ENCODE measurements at regions not wholly inside any gene's neighbourhood (a gene's known extent, or its start where the extent isn't known, plus 50 kb on each side); places are given as distances from the start of the nearest gene placed in this dataset.

DNA sequence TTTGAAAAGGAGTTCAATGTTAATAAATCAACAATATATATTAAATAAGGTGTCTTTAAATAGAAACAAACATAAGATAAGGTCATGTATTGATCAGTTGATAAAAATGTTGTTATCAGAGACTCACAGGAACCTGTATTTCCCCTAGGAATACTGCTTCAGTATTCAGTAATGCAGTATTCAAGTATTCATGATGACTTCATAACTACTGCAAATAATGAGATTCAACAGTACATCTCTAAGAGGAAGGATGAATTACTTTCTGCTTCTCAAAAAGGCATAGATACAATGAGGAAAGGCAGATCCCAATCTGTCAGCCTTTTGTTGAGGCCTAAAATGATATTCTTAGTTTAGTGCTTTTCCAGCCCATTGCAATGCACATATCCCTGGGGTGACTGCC lies 73.7 kb downstream of the MAGEB17 start:
- no peaks in the 10 kb centered on the region for H4K20me1 ChIP-seq (ENCODE audit: insufficient read depth, low read length)
- H3K9ac ChIP-seq (ENCODE audit: low read length) = no peak overlapping the region
- no peak overlapping the region for H3K4me2 ChIP-seq (ENCODE audit: low read length)

DNA sequence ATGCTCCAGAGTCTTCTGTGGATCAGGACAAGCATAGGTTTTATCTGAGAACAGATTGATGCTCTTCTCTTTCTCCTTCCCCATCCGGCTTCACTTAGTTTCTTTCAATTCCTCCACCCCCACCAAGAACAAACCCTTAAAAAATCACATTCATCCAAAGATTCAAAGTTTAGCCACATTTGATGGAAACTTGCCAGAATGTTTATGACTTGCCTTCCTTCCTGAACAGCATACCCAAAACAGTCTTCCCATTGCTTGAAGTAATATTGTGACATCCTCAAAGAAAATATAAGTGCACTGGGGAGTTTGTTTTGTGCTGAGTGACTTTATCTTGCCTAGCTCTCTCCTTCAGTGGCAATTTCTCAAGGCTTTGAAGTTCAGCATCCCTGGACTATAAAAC lies 83.0 kb downstream of the MAGEB17 start:
- no peaks in the 10 kb centered on the region for H3K79me2 ChIP-seq (ENCODE audit: low read length)
- no peak overlapping the region for H3K9ac ChIP-seq (ENCODE audit: low read length)
- TF ChIP-seq, protein P1, sequence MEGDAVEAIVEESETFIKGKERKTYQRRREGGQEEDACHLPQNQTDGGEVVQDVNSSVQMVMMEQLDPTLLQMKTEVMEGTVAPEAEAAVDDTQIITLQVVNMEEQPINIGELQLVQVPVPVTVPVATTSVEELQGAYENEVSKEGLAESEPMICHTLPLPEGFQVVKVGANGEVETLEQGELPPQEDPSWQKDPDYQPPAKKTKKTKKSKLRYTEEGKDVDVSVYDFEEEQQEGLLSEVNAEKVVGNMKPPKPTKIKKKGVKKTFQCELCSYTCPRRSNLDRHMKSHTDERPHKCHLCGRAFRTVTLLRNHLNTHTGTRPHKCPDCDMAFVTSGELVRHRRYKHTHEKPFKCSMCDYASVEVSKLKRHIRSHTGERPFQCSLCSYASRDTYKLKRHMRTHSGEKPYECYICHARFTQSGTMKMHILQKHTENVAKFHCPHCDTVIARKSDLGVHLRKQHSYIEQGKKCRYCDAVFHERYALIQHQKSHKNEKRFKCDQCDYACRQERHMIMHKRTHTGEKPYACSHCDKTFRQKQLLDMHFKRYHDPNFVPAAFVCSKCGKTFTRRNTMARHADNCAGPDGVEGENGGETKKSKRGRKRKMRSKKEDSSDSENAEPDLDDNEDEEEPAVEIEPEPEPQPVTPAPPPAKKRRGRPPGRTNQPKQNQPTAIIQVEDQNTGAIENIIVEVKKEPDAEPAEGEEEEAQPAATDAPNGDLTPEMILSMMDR (IDR thresholded peaks at IDR 0.05; ENCODE audit: low read depth, low read length) = no peak
- no peak for TF ChIP-seq EZH2phosphoT487 (IDR thresholded peaks at IDR 0.05; ENCODE audit: low read depth)
- H3K27me3 ChIP-seq (ENCODE audit: low read depth, low read length) = peaks cover 5% of the 10 kb centered on the region; the same call in 1 of the 2 replicates
- H3K9me3 ChIP-seq (ENCODE audit: insufficient read depth, low read length) = no peaks in the 10 kb centered on the region
- no peak overlapping the region for H3K4me3 ChIP-seq (ENCODE audit: low read length)
- H3K36me3 ChIP-seq (replicated peaks; ENCODE audit: low read depth, low read length) = no peaks in the 10 kb centered on the region
- no peaks in the 10 kb centered on the region for H4K20me1 ChIP-seq (ENCODE audit: insufficient read depth, low read length)
- no peaks in the 10 kb centered on the region for H3K4me1 ChIP-seq (ENCODE audit: low read length)
- no peak overlapping the region for H2AFZ ChIP-seq (ENCODE audit: low read depth, low read length)
- H3K4me2 ChIP-seq (ENCODE audit: low read length) = no peak overlapping the region
- no peak overlapping the region for H3K27ac ChIP-seq (ENCODE audit: low read length)

More for the DNA sequence above, 73.7 kb downstream of the MAGEB17 start:
- TF ChIP-seq EZH2phosphoT487 (IDR thresholded peaks at IDR 0.05; ENCODE audit: low read depth) = no peak
- TF ChIP-seq, protein P1 (IDR thresholded peaks at IDR 0.05; ENCODE audit: low read depth, low read length) = no peak
- H3K4me3 ChIP-seq (ENCODE audit: low read length) = no peak overlapping the region
- H3K79me2 ChIP-seq (ENCODE audit: low read length) = no peaks in the 10 kb centered on the region
- H3K36me3 ChIP-seq (replicated peaks; ENCODE audit: low read depth, low read length) = no peaks in the 10 kb centered on the region
- H3K27ac ChIP-seq (ENCODE audit: low read length) = no peak overlapping the region
- no peaks in the 10 kb centered on the region for H3K9me3 ChIP-seq (ENCODE audit: insufficient read depth, low read length)
- no peak overlapping the region for H2AFZ ChIP-seq (ENCODE audit: low read depth, low read length)
- no peaks in the 10 kb centered on the region for H3K4me1 ChIP-seq (ENCODE audit: low read length)
- H3K27me3 ChIP-seq (ENCODE audit: low read depth, low read length) = no peaks in the 10 kb centered on the region

DNA sequence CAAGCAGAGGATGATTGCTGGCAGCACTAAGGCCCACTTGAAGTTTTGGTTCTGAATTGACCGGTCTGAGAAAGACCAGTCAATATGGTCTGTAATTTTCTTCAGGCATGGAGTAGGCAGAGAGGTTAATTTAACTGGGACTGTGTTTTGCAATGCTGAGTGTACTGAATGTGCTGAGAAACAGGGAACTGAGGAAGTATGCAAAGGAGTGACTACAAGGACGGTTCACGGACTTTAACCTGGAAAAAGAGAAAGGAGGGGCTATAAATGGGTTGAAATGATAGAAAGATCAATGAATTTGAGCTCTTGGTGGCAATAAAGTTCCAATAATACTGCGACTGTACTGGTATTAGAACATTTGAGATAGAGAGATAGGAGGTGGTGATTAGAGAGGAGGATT lies 84.5 kb downstream of the MAGEB17 start:
- TF ChIP-seq EZH2phosphoT487 (IDR thresholded peaks at IDR 0.05; ENCODE audit: low read depth) = no peak
- TF ChIP-seq, protein P1 (IDR thresholded peaks at IDR 0.05; ENCODE audit: low read depth, low read length) = no peak
- no peak overlapping the region for H3K9ac ChIP-seq (ENCODE audit: low read length)
- no peaks in the 10 kb centered on the region for H3K9me3 ChIP-seq (ENCODE audit: insufficient read depth, low read length)
- no peaks in the 10 kb centered on the region for H3K36me3 ChIP-seq (replicated peaks; ENCODE audit: low read depth, low read length)
- H4K20me1 ChIP-seq (ENCODE audit: insufficient read depth, low read length) = no peaks in the 10 kb centered on the region
- no peak overlapping the region for H3K4me2 ChIP-seq (ENCODE audit: low read length)
- no peak overlapping the region for H2AFZ ChIP-seq (ENCODE audit: low read depth, low read length)
- peaks cover 5% of the 10 kb centered on the region; the same call in 1 of the 2 replicates for H3K27me3 ChIP-seq (ENCODE audit: low read depth, low read length)
- H3K79me2 ChIP-seq (ENCODE audit: low read length) = no peaks in the 10 kb centered on the region
- no peak overlapping the region for H3K4me3 ChIP-seq (ENCODE audit: low read length)
- H3K27ac ChIP-seq (ENCODE audit: low read length) = no peak overlapping the region
- no peaks in the 10 kb centered on the region for H3K4me1 ChIP-seq (ENCODE audit: low read length)

DNA sequence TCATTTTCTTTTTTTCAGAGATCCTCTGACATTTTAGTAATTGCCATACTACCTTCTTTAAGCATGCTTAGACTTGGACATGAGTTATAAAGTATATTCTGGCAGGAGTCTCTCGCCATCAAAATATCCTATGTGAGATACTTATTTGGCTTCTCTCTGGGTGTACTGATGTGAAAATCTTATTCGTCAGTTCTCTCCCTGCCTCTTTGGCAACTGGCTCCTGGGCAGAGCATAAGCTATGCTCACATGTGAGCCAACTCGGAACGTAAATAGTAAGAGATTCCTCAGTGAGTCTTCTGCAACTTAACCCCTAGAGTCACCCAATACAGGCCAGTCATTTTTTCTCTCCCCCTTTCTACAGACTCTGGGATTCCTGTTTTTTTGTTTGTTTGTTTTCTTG lies 91.6 kb downstream of the MAGEB17 start:
- TF ChIP-seq, protein P1 (IDR thresholded peaks at IDR 0.05; ENCODE audit: low read depth, low read length) = no peak
- TF ChIP-seq EZH2phosphoT487 (IDR thresholded peaks at IDR 0.05; ENCODE audit: low read depth) = no peak
- no peak overlapping the region for H2AFZ ChIP-seq (ENCODE audit: low read depth, low read length)
- H3K4me1 ChIP-seq (ENCODE audit: low read length) = no peaks in the 10 kb centered on the region
- H3K4me3 ChIP-seq (ENCODE audit: low read length) = no peak overlapping the region
- peaks cover 4% of the 10 kb centered on the region; the same call in 1 of the 2 replicates for H3K27me3 ChIP-seq (ENCODE audit: low read depth, low read length)
- H3K36me3 ChIP-seq (replicated peaks; ENCODE audit: low read depth, low read length) = no peaks in the 10 kb centered on the region
- H4K20me1 ChIP-seq (ENCODE audit: insufficient read depth, low read length) = no peaks in the 10 kb centered on the region
- H3K9me3 ChIP-seq (ENCODE audit: insufficient read depth, low read length) = no peaks in the 10 kb centered on the region
- no peak overlapping the region for H3K27ac ChIP-seq (ENCODE audit: low read length)
- no peaks in the 10 kb centered on the region for H3K79me2 ChIP-seq (ENCODE audit: low read length)
- no peak overlapping the region for H3K9ac ChIP-seq (ENCODE audit: low read length)
- H3K4me2 ChIP-seq (ENCODE audit: low read length) = no peak overlapping the region

Data from OCI-LY3 (cell line).